Cardiac muscle cell (in vitro differentiated cells and primary cell): ENCODE measurements at regions not wholly inside any gene's neighbourhood (a gene's known extent, or its start where the extent isn't known, plus 50 kb on each side); places are given as distances from the start of the nearest gene placed in this dataset.
A peak's percentile ranks its signal among the peaks of the same experiment; 100 is the strongest.

Source experiments
- DNase-seq, 2 donors: peaks; one replicate each; pipeline versions ENCODE4 v3.0.0 to v3.0.0-alpha.2; 2010 to 2017; ENCODE audit warnings: low read depth in 1 of 2, low spot score in 1 of 2
- H3K27ac ChIP-seq: fragments of 200-600 bp; sonication (generic); 2 replicates; pipeline ENCODE4 v1.5.1; 2016
- H3K27me3 ChIP-seq: fragments of 200-600 bp; sonication (generic); 2 replicates; pipeline ENCODE4 v1.6.0; 2016; ENCODE audit warnings: control low read depth
- H3K36me3 ChIP-seq: fragments of 200-600 bp; sonication (generic); 2 replicates; pipeline ENCODE4 v1.5.1; 2016; ENCODE audit warnings: control low read depth
- H3K4me1 ChIP-seq: fragments of 200-600 bp; sonication (generic); 2 replicates; pipeline ENCODE4 v1.8.1; 2017; ENCODE audit warnings: low read depth, mild to moderate bottlenecking, mixed run types
- H3K4me3 ChIP-seq: fragments of 200-600 bp; sonication (generic); 2 replicates; pipeline ENCODE4 v1.5.1; 2016; ENCODE audit warnings: mild to moderate bottlenecking
- H3K9me3 ChIP-seq: fragments of 200-600 bp; sonication (generic); 2 replicates; pipeline ENCODE4 v1.5.1; 2017; ENCODE audit warnings: low read depth, mild to moderate bottlenecking, control low read depth
- TF ChIP-seq, protein P1 (sequence below): IDR thresholded peaks from 2 replicates; pipeline ENCODE4 v1.5.1; 2012; ENCODE audit warnings: low read depth, mild to moderate bottlenecking, low read length

DNA sequence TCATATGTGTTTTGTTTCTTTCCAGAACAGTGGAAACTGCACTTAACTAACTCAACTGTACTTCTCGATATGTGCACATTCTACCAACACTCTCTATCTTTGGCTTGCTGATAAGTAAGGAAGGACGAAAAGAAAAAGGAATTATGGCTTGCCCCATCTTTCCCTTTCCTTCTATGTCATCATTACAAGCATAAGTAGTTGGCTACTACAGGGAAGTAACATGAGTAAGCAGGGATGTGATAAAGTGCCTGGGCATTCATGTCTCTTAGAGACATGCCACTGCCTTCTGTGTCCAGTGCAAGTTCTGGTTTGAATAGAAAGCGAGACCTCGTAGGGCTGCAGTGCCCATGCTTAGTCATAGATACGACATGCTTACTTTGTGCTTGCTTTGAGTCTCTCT, 342.5 kb downstream of the ETS1 start:
- no peaks in the 10 kb centered on the region for H3K27me3 ChIP-seq
- H3K4me1 ChIP-seq = no peaks in the 10 kb centered on the region
- no peaks in the 10 kb centered on the region for H3K36me3 ChIP-seq
- DNase-seq = peak in 1 of 2 donors; percentile 69
- no peaks in the 10 kb centered on the region for H3K9me3 ChIP-seq
- TF ChIP-seq, protein P1, sequence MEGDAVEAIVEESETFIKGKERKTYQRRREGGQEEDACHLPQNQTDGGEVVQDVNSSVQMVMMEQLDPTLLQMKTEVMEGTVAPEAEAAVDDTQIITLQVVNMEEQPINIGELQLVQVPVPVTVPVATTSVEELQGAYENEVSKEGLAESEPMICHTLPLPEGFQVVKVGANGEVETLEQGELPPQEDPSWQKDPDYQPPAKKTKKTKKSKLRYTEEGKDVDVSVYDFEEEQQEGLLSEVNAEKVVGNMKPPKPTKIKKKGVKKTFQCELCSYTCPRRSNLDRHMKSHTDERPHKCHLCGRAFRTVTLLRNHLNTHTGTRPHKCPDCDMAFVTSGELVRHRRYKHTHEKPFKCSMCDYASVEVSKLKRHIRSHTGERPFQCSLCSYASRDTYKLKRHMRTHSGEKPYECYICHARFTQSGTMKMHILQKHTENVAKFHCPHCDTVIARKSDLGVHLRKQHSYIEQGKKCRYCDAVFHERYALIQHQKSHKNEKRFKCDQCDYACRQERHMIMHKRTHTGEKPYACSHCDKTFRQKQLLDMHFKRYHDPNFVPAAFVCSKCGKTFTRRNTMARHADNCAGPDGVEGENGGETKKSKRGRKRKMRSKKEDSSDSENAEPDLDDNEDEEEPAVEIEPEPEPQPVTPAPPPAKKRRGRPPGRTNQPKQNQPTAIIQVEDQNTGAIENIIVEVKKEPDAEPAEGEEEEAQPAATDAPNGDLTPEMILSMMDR = no peak
- no peak overlapping the region for H3K4me3 ChIP-seq
- H3K27ac ChIP-seq = no peak overlapping the region

DNA sequence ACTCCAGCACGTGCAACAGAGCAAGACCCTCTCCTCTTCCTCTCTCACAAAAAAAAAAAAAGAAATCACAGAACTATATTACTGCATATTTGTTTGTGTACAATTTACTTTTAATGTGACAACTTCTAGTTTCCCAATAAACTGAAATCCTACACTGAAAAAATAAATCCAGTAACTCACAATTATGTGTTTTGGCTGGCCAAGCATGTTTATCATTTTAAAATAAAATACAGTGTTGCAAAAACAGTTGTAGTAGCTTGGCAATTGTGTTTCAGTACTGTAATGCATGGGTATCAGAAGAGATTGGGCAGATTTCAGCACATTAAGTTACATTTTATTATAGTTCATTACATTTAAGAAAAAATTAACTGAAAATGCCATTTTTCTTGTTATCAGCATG, 344.9 kb downstream of the ETS1 start:
- no peak overlapping the region for H3K4me3 ChIP-seq
- no peak overlapping the region for H3K27ac ChIP-seq

DNA sequence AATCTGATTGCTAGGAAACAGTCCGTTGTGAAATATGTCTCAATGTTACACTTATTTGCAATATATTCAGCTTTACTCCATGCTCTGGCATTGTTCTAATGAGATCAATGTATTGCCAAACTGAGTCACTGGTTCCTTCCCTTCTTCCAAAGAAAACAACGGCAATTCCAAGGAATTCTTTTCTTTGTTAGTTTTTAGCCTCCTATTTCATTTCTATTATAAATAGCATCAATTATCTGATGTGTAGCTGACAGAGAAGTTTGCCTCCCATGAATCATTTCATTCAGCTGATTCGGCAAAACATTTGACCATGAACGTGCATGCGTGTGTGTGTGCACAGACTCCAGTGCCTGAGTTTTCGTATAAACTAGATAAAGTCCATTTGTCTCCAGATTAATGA, 346.8 kb downstream of the ETS1 start:
- no peaks in the 10 kb centered on the region for H3K27me3 ChIP-seq
- H3K27ac ChIP-seq = no peak overlapping the region
- no peak overlapping the region for H3K4me3 ChIP-seq
- DNase-seq = no peak
- no peaks in the 10 kb centered on the region for H3K36me3 ChIP-seq
- TF ChIP-seq, protein P1 = no peak
- peaks cover 7% of the 10 kb centered on the region for H3K4me1 ChIP-seq
- no peaks in the 10 kb centered on the region for H3K9me3 ChIP-seq

More for the DNA sequence above, 344.9 kb downstream of the ETS1 start:
- no peaks in the 10 kb centered on the region for H3K27me3 ChIP-seq
- no peaks in the 10 kb centered on the region for H3K36me3 ChIP-seq
- TF ChIP-seq, protein P1 = no peak
- DNase-seq = no peak
- H3K4me1 ChIP-seq = no peaks in the 10 kb centered on the region
- no peaks in the 10 kb centered on the region for H3K9me3 ChIP-seq

DNA sequence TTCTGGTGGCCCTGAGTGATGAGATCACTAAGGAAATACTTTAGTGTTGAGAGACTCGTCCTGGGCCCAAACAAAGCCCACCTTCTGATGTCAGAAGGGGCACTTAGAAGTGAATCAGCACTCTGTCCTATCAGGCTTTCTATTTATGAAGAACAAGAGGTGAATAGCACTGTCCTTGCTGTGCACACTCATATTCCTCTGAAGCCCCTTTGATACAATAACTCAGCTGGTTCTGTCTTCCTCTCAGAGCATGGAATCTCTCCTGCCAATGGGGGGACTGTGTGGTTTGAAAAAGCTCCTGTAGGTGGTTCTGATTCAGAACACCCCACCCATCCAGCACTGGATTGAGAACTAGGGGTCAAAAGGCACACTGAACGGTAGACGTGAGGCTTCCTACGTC, 348.1 kb downstream of the ETS1 start:
- Histone ChIP-seq H3K9me3 (no peaks in the 10 kb centered on the region), H3K36me3 (no peaks in the 10 kb centered on the region), H3K27ac (no peak overlapping the region), H3K27me3 (no peaks in the 10 kb centered on the region), H3K4me3 (no peak overlapping the region), H3K4me1 (peaks cover 15% of the 10 kb centered on the region)
- TF ChIP-seq, protein P1 = no peak
- no peak for DNase-seq

DNA sequence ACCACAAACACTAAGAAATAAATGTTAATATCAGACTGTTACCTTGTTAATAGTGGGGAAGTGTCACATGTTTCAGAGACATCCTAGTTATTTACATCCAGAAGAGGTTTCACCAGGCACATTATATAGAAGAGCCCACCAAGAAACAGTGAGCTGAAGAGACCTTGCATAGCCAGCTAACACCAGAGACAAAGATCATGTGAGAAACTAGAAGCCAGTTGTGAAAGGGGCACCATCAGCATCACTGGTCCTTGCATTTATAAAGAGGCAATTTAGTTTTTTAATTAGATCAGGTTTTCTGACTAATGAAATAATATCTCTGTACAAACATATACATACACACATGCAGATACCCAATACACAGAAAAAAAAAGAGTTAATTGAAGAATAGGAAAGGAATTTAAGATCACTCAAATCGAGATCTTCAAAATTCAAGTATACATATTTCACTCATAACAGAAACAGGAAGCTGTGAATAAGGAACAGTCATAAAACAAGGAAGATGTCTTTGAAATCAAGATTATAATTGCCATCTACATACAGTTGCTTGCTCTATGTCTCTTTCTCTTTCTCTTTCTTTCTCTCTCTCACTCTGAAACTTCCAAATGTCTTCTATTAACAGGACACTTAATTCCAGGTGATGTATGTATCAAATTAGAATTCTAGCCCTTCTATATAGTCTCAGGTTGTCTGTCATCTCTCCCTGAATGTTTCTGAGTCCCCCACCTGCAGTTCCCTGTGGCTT, 348.7 kb downstream of the ETS1 start:
- TF ChIP-seq, protein P1 = no peak
- Histone ChIP-seq H3K9me3 (no peaks in the 10 kb centered on the region), H3K27me3 (no peaks in the 10 kb centered on the region), H3K36me3 (no peaks in the 10 kb centered on the region), H3K4me3 (no peak overlapping the region), H3K4me1 (peaks cover 15% of the 10 kb centered on the region), H3K27ac (no peak overlapping the region)
- DNase-seq = no peak
